HT1080 (cell line): ENCODE measurements at regions not wholly inside any gene's neighbourhood (a gene's known extent, or its start where the extent isn't known, plus 50 kb on each side); places are given as distances from the start of the nearest gene placed in this dataset.
"Not testable (repeated sequence)": the region's sequence is repeated elsewhere in the genome, so short reads cannot be mapped to it uniquely, and the experiment has no call there.

Experiments used
- DNase-seq: peaks from one replicate; pipeline ENCODE4 v3.0.0-alpha.2; 2015; ENCODE audit warnings: low read depth

DNA sequence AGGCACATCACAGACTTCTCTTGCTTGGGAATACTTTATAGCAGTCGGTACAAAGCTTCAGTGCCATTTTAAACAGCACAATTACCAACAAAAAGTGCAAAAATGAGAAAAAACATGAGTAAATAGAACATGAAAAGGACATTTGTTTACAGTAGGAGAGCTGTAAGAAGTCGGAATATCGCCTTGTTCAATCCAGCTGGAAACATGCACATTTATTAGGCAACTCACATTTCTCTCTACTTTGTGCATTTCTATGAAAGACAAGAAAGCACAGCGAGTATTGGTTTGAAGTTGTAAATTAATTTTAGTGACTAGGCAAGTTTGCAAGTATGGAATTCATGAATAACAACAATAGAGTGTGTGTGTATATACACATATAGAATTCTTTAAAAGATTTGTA lies 484.7 kb downstream of the DACH1 start:
- DNase-seq = no peak

GRCh38 chr13:71380191-71380590 lies 486.8 kb downstream of the DACH1 start:
- DNase-seq = no peak

- DNase-seq = peak; percentile 29
Measured at GRCh38 chr13:71378961-71379905, 487.8 kb downstream of the DACH1 start.

- DNase-seq = peak; percentile 51
Measured at GRCh38 chr13:71374471-71375049, 492.4 kb downstream of the DACH1 start.

- DNase-seq = no peak
Measured at GRCh38 chr13:71368336-71368735, 498.7 kb downstream of the DACH1 start.

DNA sequence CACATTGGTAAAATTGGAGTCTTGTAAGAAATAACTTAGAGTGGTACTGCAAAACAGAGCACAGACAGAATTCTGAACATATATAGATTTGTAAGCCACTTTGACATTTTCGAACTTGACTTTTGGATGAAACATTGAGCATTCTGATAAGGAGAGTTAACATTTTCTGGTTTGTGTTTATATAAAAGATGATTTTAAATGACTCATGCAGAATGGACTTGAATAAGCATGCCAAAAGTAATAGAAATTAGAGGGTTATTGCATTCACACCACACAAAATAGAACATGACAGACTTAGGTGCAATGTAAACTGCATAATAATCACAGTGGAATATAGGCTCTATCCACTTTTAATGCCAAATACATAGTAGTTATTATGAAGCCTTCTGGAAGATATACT lies 507.0 kb downstream of the DACH1 start:
- no peak for DNase-seq

GRCh38 chr13:71359641-71360040 lies 507.4 kb downstream of the DACH1 start:
- DNase-seq = no peak

DNA sequence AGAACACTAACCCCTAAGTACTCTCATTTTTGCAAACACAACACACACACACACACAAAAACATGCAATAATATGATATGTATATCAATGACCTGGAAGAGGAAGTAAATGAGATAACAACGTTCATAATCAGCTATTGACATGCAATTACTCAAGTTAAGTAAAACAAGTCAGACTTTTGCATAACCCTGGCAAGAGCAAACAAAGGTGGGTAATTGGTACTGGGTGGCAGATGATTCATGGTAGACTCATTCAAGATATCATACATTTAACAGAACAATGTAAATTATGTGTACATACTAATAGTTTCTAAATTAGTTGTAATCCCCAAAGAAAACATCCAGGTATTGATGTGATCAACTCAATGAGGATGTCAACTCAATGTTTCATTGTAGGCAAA lies 508.8 kb downstream of the DACH1 start:
- DNase-seq = no peak

- DNase-seq = no peak
Measured at GRCh38 chr13:71355010-71355409, 512.0 kb downstream of the DACH1 start.

DNA sequence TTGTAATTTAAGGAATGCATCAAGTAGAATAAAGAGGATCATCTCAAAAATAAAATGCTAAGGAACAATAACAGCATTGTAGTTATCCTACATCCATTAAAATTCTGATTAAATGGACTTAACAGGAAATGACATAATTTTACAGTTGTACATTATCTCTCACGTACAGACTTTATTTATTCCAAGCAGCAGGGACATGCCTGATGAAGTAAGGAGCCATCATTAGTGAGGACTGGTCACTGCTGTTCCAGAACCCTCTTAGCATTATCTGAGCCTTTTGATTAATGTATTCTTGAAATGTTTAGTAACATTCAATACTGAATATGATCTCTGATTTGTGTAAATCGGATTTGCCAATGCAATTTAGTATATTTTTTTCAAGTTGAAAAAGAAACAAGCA lies 516.1 kb downstream of the DACH1 start:
- no peak for DNase-seq

- DNase-seq = not testable (repeated sequence)
Measured at GRCh38 chr13:71345856-71346255, 521.1 kb downstream of the DACH1 start.

GRCh38 chr13:71339736-71340135 lies 527.3 kb downstream of the DACH1 start:
- no peak for DNase-seq

GRCh38 chr13:71339005-71339404 lies 528.0 kb downstream of the DACH1 start:
- DNase-seq = no peak

DNA sequence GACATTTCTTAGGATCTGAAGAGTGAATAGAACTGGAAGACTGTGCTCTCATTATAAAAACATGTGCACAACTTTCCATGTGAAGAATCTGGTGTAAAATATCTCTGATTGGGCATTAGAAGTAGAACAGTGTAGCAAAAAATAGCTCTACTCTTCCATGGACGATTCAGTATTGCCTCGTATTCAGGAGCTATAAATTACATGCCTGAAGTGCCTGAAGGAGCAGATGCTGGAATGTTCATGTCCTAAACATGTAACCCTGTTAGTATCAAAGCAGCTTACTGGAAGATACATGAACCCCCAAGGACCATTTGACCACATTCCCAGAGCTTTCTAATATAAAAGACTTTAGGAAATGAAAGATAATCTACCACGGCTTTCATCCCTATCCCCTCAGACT lies 528.9 kb downstream of the DACH1 start:
- DNase-seq = no peak

- no peak for DNase-seq
Measured at GRCh38 chr13:71327266-71327665, 539.7 kb downstream of the DACH1 start.

- no peak for DNase-seq
Measured at GRCh38 chr13:71325556-71325955, 541.4 kb downstream of the DACH1 start.

DNA sequence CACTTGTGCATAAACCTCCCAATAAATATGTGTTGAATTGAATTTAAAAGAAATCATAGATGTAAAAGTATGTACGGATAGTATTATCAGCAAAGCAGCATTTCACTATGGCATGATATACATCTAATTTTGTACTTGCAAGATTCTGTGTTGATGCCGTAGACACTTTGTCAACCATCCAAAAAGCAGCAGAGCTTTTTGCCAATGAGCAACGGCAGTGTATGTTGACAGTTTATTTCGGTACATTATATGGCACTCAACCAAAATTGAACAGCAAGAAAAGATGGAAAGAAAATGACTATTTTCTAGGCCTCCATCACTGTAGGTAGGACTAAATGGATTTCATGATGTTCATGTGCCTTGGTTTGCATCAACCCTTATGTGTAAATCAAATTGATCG lies 543.7 kb downstream of the DACH1 start:
- no peak for DNase-seq

DNA sequence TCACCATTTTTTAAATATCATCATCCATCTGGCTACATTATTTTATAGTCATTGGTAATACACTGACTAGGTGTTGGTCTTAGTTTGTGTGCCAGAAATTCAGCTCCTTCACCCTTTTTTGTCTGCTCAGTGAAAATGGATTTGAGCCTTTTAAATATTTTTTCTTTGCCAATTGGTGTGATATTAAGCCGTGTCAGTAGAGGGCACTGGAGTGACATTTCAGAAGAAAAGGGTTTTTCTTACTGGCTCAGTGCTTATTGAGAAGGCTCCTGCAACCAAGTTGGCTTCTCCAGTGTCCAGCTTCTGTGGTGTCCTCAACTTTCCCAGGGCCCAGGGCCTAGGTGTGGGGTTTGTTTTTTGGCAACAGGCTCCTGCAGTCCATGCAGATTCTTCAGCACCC lies 546.6 kb downstream of the DACH1 start:
- DNase-seq = peak; percentile 52

- DNase-seq = no peak
Measured at GRCh38 chr13:71316792-71317363, 550.1 kb downstream of the DACH1 start.

DNA sequence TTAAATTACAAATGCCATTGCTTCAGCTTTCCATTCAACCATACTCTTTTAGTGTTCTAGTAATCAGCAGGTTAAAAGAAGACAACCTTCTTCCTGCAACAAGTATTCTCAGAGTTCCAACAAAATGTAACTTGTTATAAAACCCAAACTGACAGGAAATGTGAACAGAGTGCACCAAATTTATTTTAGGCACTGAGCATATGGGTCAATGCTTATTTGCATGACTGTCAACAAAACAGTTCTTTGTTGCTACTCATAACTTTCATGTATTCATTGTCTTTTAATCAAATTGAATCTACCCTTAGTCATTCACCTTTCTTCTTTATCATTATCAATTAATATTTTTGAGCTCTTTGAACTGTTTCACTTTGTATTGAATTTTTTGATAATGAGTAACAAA lies 554.1 kb downstream of the DACH1 start:
- no peak for DNase-seq

- DNase-seq = no peak
Measured at GRCh38 chr13:71309905-71310304, 557.1 kb downstream of the DACH1 start.

- DNase-seq = no peak
Measured at GRCh38 chr13:71306821-71307220, 560.2 kb downstream of the DACH1 start.

- no peak for DNase-seq
Measured at GRCh38 chr13:71304861-71305260, 562.1 kb downstream of the DACH1 start.
